Tongue (tissue), 1 donor: ENCODE measurements at regions not wholly inside any gene's neighbourhood (a gene's known extent, or its start where the extent isn't known, plus 50 kb on each side); places are given as distances from the start of the nearest gene placed in this dataset.

Source experiments
- DNase-seq: peaks from one replicate; pipeline ENCODE4 v3.0.0-alpha.2; 2015

DNA sequence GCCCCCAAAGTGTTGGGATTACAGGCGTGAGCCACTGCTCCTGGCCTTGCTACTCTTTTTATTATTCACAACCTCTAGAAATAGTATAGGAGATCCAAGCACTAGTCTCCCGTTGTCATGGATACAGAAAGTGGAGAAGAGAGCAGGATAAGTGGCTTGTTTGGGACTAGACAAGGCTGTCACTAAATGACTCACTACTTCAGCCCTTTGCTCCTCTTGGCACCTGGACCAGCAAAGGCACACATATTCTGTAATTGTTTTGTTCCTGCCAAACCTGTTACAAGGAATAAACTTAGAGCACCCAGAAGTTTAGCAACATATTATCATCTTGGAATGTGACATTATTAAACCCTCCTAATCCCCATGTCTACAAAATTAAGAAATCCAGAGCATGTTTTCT is 427.2 kb upstream of the THBS1 start:
- DNase-seq, result no peak

DNA sequence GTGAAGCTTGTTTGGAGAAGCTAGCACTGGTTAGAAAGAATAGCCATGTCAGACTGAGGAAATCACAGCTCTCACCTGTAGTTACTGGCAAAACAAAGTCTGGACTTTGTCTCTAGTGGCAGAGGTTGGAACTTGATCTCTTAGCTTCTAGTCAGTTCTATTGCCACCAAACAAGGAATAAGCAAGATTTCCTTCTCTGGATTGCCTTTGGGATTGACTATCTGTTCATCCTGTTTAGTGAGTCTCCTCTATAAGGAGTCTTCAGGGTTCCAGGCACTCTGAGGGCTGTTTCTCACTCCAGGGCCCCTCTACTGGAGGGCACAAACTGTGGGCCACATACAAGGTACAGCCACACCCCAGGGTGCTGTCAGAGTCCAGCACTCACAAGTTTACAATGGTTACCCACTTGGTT is 426.6 kb upstream of the THBS1 start:
- DNase-seq, result no peak

DNA sequence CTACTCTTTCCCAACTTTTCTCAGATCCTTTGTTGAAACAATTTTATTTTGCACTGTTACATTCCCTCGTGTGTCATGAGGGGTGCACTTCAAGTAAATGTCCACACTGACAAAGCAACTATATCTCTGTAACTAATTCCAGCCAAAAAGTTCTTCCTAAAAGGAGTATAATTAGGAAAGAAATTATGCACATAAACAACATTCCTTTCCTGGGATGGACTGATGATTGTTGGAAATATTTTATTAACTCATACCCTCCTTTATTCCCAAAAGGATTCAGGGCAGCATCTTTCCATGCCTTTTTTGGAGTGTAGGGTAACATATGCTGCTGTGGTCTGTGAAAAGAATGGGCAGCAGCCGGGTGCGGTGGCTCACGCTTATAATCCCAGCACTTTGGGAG is 426.1 kb upstream of the THBS1 start:
- DNase-seq, result no peak

DNA sequence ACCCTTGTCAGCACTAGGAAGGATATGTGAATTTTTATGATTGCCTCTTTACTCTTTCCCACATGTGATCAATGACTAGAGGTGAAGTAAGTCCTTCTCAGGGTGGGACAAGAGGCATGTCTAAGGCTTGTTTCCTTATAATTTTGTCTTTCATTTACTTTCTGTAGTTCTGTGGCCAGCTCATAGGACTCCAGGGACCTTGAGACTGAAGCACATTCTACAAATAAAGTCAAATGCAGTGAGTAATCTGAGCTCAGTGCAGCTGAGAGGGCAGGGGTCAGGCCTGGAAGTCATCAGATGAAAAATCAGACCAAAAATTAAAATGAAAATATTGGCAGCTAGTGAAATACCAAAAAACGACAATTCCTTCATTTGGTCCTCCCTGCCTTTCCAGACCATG is 424.7 kb upstream of the THBS1 start:
- DNase-seq, result peak; percentile 39

DNA sequence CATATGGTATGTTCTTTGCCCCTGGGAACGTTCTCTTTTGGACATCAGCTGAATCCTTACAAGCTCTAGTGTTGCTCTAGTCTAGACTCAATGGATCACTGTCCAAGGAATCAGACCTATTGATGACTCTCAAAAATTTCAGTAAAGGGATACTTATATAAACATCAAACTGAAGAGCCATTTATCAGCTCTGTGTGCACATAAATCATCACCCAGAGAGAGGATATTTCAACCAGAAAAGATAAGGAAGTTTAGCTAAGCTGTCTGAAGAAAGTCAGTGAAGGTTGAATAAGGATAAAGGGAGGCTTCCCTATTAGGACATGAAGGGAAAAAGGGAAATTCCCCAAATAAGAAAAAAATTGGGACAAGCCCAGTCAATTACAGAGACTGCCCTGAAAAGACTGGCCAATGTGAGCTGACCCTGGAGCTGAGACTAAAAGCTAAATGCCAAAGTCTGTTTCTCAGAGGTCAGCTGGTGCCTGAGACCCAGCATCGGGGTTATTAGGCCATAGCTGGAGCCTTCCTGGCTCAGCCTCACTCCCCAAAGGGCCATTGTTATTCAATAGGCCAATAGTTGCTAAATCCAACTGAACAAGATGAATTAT is 424.1 kb upstream of the THBS1 start:
- no peak for DNase-seq

DNA sequence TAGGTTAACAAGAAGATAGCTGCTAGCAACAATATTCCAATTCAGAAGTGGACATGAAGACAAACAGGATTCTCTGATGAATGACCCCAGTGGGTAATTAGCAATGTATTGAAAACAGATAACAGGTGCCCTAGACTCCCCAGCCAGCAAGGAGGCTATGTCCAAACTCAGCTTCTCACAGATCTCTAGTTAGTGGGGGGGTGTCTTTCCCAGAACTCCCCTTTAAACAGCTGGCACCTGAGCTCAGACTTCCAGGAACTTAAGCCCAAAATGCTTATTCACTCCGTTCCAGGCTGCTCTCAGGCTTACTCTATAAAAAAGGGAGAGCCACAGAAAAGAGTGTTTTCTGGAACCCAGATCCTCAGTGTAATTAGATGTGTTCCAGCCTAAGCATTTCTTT is 423.0 kb upstream of the THBS1 start:
- DNase-seq, result no peak

DNA sequence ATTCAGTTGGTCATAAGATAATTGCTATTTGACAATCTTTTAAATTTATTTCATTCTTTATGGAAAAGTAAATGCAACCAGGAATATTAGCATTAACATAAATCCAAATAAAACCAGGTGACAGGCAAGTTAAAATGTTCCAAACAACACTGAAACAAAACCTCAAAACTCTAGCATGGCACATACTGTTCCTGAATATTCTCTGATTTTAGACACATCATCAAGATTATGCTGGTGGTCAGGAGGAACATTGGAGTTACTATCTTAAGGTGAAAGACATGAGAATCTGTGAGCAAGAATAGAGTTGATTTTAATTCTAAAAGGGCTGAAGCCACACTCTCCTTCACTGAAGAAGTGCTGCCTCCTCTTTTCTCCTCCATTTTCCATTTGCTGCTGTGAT is 421.0 kb upstream of the THBS1 start:
- DNase-seq, result no peak

DNA sequence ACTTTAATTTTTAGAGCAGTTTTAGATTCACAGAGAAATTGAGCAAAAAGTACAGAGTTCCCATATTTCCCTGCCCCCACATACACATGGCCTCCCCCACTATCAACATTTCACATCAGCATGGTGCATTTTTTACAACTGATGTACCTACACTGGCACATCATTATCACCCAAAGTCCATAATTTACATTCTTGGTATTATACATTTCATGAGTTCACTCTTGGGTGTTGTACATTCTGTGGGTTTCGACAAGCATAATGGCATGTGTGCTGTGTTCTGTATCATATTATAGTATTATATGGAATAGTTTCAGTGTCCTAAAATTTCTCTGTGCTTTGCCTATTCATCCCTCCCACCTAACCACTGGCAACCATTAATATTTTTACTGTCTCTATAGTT is 419.8 kb upstream of the THBS1 start:
- no peak for DNase-seq

DNA sequence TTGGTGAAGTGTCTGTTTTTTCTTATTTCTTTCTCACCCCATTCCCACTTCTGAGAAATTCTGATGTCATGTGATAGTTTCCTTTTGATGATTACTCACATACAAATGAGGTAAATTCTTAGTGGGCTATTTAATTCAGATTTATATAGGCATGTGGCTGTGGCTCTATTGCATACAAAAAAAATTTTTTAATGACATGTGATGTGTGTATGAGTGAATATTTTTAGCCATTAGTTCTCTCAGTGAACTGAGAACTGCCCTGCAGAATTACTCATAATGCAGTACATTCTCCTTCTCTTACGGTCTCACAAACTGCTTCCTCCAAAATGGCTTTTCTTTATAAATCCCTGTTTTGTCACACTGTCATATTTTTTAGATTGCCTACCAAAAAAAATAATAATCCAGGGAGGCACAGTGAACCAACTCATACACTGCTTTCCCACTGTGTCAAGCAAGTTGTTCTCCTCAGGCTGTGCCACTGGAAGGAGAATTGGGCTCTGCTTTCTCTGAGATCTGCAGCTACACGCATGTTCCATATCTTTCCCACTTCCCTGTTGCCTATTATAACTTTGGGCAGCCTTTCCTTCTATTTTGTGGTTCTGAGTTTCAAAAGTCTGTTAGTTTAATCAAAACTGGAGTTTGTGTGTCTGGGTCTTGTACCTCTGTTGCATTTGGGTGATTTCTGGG is 415.7 kb upstream of the THBS1 start:
- DNase-seq, result no peak

DNA sequence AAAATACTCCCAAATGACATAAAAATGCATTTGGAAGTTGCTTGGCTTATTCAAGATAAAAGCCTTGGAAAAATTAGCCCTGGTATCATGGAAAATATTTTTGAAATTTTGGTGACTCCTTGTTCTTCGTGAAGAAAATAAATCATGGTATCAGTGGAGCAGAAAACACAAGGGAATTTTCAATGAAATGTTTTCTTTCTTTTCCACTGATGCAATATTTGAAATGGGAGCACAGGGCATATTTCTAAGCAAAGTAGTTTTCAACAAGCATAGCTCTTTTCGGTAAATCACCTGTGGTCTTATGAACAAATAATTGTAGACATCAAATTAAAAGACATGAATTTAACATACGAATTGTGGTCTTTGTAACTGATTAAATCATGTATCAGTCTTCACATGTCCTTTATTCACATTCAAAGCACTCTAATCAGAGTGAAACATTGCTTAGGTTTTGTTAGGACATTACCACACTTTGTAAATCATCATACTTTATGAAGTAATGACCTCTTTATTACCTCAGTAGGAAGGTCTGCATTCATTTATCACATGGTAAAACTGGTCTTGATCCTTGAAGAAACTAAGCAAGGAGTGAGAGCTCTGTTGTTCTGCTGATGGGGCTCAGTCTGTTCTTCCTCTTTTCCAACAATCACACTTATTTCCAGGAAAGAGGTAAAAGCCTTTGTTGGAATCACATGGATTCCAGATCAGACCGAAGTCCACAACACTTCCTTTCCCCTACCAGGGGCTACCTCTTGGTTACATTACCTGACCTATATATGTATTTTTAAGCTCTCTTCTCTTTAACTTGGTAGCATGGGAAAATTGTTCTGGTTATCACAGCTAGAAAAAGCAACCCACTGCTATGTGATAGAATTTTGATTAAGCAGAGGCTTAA is 413.5 kb upstream of the THBS1 start:
- DNase-seq, result no peak

DNA sequence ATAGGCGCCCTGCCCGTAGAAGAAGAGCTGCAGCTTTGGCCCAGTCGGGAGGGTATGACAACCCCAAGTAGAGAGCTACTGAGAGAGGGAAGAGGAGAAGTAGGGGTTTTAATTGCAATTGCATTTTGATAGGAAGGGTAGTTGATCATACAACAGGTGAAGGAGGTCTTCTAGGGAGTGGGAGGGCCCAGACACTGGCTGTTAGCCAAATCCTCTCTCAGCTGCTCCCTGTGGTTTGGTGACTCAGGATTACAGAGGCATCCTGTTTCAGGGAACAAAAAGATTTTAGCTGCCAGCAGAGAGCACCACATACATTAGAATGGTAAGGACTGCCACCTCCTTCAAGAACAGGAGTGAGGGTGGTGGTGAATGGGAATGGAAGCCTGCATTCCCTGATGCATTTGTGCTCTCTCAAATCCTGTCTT is 408.9 kb upstream of the THBS1 start:
- DNase-seq, result peak; percentile 95

DNA sequence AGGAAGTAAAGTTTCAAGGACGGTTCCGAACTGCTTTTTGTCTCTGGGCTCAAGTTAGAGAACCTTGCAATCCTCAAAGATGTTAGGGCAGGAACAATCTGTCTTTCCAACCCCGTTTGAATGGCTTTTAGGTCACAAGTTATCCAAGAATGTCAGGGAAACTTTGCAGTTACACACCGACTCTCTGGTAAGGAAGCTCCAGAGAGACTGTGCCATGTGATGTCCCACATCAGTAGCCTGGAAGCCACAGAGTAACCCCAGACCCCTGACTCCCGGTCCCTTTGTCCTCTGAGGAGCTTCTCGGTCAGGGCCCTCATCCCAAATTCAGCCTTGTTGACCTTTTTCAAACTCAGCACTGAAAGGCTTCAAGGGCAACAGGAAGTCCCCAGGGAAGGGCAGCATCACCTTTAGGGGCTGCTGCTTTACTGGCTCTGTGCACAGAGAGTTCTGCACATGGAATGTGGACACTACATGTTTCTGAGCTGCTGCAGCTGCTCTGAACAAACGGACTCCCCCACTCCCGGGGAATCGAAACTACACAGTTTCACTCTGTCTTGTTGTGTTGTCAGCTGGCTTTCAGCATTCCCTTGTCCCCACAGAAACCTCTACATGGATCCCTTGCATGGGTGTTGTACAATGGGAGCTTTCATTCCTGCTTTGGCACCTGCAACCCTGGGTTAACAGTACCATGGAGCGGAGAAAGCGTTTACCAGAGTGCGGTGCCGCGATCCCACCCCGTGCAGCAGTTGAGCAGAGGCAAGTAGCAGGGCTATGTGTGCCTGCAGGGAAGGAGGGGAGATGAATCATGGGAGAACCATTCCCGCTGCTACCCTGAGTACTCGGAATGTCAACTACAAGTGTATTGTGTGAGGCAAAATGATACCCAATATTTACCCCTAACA is 408.2 kb upstream of the THBS1 start:
- peak; percentile 79 for DNase-seq

DNA sequence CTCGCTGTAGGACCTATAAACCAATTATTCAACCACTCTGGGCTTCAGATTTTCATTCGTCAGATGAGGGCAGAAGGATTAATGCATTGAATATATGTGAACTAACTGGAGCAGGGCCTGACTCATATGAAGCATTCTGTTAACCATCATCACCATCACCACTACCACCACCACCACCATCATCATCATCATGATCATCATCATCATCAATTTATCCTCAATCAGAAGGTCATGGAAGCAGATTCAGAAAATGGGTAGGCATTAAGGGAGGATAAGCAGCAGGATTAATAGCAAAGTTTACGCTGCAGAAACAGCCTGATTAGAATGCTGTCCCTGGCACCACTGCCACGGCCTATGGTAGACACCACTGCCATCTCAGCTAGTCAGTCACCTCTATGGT is 407.5 kb upstream of the THBS1 start:
- no peak for DNase-seq

DNA sequence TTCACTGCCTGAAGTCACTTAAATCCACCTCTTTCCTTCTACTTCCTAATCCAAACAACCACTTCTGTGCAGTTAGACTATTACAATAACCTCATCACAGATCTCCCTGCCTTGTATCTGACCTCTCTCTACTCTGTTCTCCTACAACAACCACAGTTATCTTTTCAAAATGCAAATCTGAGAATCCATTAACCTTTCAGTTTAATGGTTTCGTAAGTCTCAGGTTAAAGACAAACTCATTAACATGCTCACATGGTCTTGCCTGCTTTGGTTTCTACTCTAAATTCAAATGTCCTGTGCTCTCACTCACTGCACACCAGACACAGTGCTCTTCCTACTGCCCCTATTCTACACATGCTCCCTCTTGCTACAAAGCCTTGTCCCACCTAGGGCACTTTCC is 406.5 kb upstream of the THBS1 start:
- DNase-seq, result no peak

DNA sequence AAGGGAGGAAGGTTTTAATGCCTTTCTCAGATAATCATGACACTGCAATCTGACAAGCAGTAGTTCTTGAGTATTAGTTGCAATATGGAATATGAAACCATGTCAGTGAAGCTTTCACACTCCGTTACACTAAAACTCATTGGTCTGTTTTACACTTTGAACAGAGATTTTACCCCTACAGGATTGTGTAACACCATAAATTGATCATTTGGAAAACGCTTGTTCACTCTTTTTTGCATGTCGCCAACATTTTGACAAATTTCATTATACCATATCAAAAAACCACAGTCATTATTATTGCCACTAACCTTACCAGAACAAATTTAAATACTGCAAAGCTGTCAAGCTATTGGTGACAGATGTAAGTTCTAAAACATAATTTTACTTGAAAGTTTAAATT is 404.8 kb upstream of the THBS1 start:
- no peak for DNase-seq

DNA sequence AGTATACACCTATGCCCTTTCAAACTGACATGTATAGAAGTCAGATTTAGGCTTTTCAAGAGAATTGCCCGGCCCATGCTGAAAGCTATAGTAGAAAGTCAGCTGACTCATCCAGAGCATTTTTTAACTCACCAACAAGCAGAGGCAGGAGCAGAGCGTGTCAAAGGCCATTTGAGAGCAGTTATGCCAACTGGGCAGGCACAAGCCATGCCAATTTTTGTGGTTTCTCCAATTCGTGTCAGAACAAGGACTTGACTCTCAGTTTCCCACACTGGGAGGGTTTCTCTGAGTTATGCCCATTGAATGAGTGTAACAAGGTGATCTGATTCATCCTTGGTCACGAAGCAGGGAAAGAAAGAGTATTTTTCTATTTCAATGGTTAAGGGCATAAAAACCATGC is 403.3 kb upstream of the THBS1 start:
- no peak for DNase-seq

DNA sequence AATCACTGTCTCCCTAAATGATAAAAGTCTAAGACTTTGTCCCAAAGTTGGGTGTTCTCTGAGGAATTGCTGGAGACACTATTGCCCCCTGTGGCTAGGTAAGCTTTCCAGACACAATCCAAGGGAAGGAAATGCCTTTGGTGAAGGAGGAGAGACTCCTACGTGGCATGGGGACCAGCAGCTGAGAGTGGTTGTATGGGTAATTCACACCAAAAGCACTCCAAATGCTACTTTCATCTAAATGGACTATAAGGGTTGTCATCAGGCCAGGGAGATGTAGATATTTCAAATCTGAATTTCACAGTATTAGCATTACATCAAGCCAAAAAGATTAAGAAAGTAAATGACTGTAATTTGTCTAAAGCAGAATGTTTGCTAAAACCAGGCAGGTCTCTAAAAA is 400.8 kb upstream of the THBS1 start:
- peak; percentile 78 for DNase-seq

DNA sequence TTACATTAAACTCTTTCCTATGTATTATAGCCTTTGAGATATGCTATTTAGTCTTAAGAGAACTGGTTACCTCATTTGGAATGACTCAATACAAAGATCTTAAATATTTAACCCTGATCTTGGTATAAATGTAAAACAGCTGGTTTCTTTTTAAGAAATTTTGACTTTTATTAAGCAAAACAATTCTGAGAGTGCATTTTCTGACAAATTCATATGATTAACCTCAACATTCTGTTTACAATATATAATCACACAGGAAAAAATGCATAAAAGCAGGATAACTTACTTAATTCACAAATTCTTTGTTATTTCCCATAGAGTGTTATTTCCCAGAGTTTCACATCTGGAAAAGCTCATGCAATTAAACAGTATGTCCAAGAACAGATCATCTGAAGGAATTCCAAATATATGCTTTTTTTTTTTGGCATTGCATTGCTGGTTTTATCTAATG is 400.4 kb upstream of the THBS1 start:
- DNase-seq, result peak; percentile 86

DNA sequence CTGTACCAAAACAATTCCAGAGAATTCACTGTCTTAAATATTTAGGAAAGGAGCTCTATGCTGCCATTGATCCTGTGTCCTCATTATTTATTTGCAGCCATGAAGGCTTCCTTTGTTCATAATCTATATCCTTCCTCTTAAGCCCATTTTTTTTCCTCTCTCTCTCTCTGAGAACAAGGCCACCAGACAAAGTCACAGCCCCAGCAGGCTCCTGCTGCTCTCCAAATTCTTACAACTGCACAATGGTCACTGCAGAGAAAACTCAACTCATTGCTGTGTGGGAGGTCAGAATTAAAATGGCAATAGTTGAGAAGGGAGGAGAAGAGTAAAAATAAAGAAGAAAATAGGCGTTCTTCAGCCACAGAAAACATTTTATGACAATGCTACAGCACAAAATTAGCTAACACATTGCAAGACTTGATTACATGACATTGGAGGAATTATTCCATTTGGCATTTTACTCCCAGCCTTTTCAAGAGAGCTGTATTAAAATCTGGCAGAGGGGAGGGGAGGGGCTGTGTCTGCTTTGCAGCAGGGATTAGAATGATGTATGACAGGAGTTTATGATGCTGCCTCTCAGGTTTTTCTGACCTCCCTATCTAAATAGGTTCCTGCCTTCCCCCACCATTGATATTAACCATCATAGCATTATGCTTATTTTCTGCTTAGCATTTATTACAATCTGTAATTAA is 399.7 kb upstream of the THBS1 start:
- peak; percentile 61 for DNase-seq

DNA sequence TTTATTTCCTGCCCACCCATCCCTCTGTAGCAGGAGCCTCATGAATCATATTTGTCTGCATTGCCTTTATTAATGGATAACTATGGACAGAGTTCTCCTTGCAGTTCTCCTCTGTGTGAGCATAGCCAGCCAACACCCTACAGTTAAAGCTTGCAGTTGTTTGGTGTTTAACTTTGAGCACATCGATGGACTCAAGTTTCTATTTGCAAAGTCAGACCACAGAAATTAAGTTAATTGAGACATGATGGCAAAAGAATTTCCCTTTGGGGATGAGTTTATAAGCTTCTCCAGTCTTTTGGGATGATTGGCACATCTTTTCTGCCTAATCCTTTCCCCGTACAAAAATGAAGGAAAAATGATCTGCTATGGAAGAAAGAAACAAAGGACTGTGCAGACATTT is 398.9 kb upstream of the THBS1 start:
- DNase-seq, result peak; percentile 32

DNA sequence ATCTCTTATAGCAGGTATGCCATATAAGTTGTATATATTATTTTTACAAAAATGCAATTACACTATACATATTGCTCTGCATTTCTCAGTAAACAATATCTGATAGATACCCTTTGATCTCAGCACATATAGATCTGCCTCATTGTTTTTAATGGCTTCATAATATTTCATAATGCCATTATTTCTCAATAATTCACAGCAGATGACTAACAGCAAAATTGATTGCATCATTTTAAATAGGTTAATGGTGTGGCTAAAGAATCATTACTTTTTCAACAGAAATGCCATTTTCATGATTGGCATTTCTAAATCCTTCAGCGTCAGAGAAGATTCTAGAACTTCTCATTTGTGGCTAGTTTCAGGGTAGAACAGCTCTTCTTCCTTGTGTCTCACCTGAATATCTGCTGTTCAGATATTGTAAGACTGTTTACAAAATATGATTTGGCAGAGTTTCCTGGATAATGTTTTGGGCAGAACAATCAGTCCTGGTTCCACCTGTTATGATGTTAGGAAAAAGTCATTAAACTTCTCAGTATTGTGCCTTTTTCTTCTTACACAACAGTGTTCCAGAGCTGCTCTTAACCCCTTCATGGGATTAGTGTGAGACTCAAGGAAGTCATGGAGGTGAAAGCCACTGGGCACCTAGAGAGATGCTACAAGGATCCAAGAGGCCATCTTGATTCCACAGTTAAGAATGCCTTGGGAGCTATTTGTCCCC is 397.6 kb upstream of the THBS1 start:
- no peak for DNase-seq
